WTC11 (cell line): ENCODE measurements at regions not wholly inside any gene's neighbourhood (a gene's known extent, or its start where the extent isn't known, plus 50 kb on each side); places are given as distances from the start of the nearest gene placed in this dataset.

ENCODE experiments used
- ATAC-seq: fragments of 200-7000 bp; cut with Tn5 transposase; 2 replicates; pipeline ENCODE4 v1.10.0; 2021; ENCODE audit warnings: mild to moderate bottlenecking, moderate library complexity
- CTCF ChIA-PET: fragments of 300-600 bp; sonication (Branson Sonifier 250); formaldehyde crosslinking; loops from one replicate; lab custom pipeline; 2021; ENCODE audit warnings: antibody characterized with exemption; lab: Charles Lee
- POLR2A ChIA-PET: fragments of 350-600 bp; sonication (Branson Sonifier 250); formaldehyde crosslinking; loops from one replicate; lab custom pipeline; 2021; ENCODE audit warnings: antibody characterized with exemption; lab: Charles Lee
- DNase-seq: peaks from one replicate; pipeline ENCODE4 v3.0.0; 2021; ENCODE audit warnings: low spot score
- H3K27ac Mint-ChIP-seq: 2 replicates; pipeline ENCODE4 v1.8.0; 2021; ENCODE audit warnings: mixed read lengths
- H3K27me3 Mint-ChIP-seq: 2 replicates; pipeline ENCODE4 v1.8.0; 2021; ENCODE audit warnings: low read depth, mild to moderate bottlenecking, moderate library complexity, mixed read lengths
- H3K36me3 Mint-ChIP-seq: 2 replicates; pipeline ENCODE4 v1.8.0; 2021; ENCODE audit warnings: mixed read lengths
- H3K4me1 Mint-ChIP-seq: 2 replicates; pipeline ENCODE4 v1.8.0; 2022; ENCODE audit warnings: mixed read lengths
- H3K4me3 Mint-ChIP-seq: 2 replicates; pipeline ENCODE4 v1.8.0; 2021; ENCODE audit warnings: mild to moderate bottlenecking, moderate library complexity, mixed read lengths
- H3K9me3 Mint-ChIP-seq: 2 replicates; pipeline ENCODE4 v1.8.0; 2021; ENCODE audit warnings: mixed read lengths
- CREB1 ChIP-seq: sonication (generic); formaldehyde crosslinking; IDR thresholded peaks from 2 replicates; pipeline ENCODE4 v1.8.0; 2023; ENCODE audit warnings: mild to moderate bottlenecking, missing genetic modification reagents
- ELF4 ChIP-seq: sonication (generic); formaldehyde crosslinking; IDR thresholded peaks from 2 replicates; pipeline ENCODE4 v1.8.1; 2022; ENCODE audit warnings: low read depth, mild to moderate bottlenecking, moderate library complexity, missing genetic modification reagents
- EMX1 ChIP-seq: fragments of 250-450 bp; sonication (Bioruptor Pico); IDR thresholded peaks from 2 replicates; pipeline ENCODE4 v1.8.0; 2021; ENCODE audit warnings: mild to moderate bottlenecking
- ETV6 ChIP-seq: sonication (generic); formaldehyde crosslinking; IDR thresholded peaks from 2 replicates; pipeline ENCODE4 v1.8.1; 2022; ENCODE audit warnings: mild to moderate bottlenecking, missing genetic modification reagents
- HMGA2 ChIP-seq: fragments of 250-450 bp; sonication (Bioruptor Pico); IDR thresholded peaks from 2 replicates; pipeline ENCODE4 v1.4.0; 2021; ENCODE audit warnings: mild to moderate bottlenecking, moderate library complexity
- JUN ChIP-seq: sonication (generic); formaldehyde crosslinking; IDR thresholded peaks from 2 replicates; pipeline ENCODE4 v1.8.0; 2023; ENCODE audit warnings: mild to moderate bottlenecking, missing genetic modification reagents
- NR2C2 ChIP-seq: sonication (generic); formaldehyde crosslinking; IDR thresholded peaks from 2 replicates; pipeline ENCODE4 v1.8.0; 2022; ENCODE audit warnings: mild to moderate bottlenecking, missing genetic modification reagents
- NR3C1 ChIP-seq: sonication (generic); formaldehyde crosslinking; conservative IDR thresholded peaks from 2 replicates; pipeline ENCODE4 v1.8.1; 2023; ENCODE audit warnings: low read depth, mild to moderate bottlenecking, missing genetic modification reagents
- RELA ChIP-seq: sonication (generic); formaldehyde crosslinking; IDR thresholded peaks from 2 replicates; pipeline ENCODE4 v1.8.1; 2022; ENCODE audit warnings: missing genetic modification reagents, mild to moderate bottlenecking, borderline replicate concordance
- TEAD1 ChIP-seq: sonication (generic); formaldehyde crosslinking; IDR thresholded peaks from 2 replicates; pipeline ENCODE4 v1.8.0; 2022; ENCODE audit warnings: mild to moderate bottlenecking, missing genetic modification reagents
- TEAD4 ChIP-seq: sonication (generic); formaldehyde crosslinking; IDR thresholded peaks from 2 replicates; pipeline ENCODE4 v1.8.0; 2022; ENCODE audit warnings: mild to moderate bottlenecking, missing genetic modification reagents
- ZNF423 ChIP-seq: fragments of 250-450 bp; sonication (Bioruptor Pico); IDR thresholded peaks from 2 replicates; pipeline ENCODE4 v2.1.2; 2022; ENCODE audit warnings: mild to moderate bottlenecking, moderate library complexity
- TF ChIP-seq, protein P1 (sequence below): sonication (generic); formaldehyde crosslinking; IDR thresholded peaks from 2 replicates; pipeline ENCODE4 v1.8.0; 2022; ENCODE audit warnings: mild to moderate bottlenecking, missing genetic modification reagents
- TF ChIP-seq, protein P2 (sequence below): fragments of 250-450 bp; sonication (Bioruptor Pico); IDR thresholded peaks from 2 replicates; pipeline ENCODE4 v1.9.0; 2021; ENCODE audit warnings: mild to moderate bottlenecking
- TF ChIP-seq, protein P3 (sequence below): fragments of 250-450 bp; sonication (Bioruptor Pico); IDR thresholded peaks from 2 replicates; pipeline ENCODE4 v1.9.0; 2021; ENCODE audit warnings: moderate library complexity, mild to moderate bottlenecking, inconsistent platforms, borderline replicate concordance
- TF ChIP-seq, protein P4 (sequence below): sonication (generic); formaldehyde crosslinking; IDR thresholded peaks from 2 replicates; pipeline ENCODE4 v1.8.1; 2022; ENCODE audit warnings: low read depth, mild to moderate bottlenecking, moderate library complexity, missing genetic modification reagents, borderline replicate concordance
- TF ChIP-seq, protein P5 (sequence below): sonication (generic); formaldehyde crosslinking; conservative IDR thresholded peaks from 2 replicates; pipeline ENCODE4 v1.8.1; 2023; ENCODE audit warnings: mild to moderate bottlenecking, low read depth, missing genetic modification reagents, moderate library complexity
- TF ChIP-seq, protein P6 (sequence below): fragments of 200-600 bp; IDR thresholded peaks from 2 replicates; pipeline ENCODE4 v1.8.0; 2022; ENCODE audit warnings: antibody characterized with exemption
- TF ChIP-seq, protein P7 (sequence below): fragments of 250-450 bp; sonication (Bioruptor Pico); IDR thresholded peaks from 2 replicates; pipeline ENCODE4 v1.9.0; 2021; ENCODE audit warnings: mild to moderate bottlenecking, borderline replicate concordance

GRCh38 chr3:40803311-40803710 is 278.6 kb downstream of the ZNF621 start:
- no peaks in the 10 kb centered on the region; the same call in 1 of the 2 replicates for H3K27me3 Mint-ChIP-seq
- H3K27ac Mint-ChIP-seq, result no peak overlapping the region
- ChIA-PET POLR2A (no interaction called here), CTCF (no interaction called here)
- no peak for DNase-seq
- H3K36me3 Mint-ChIP-seq, result no peaks in the 10 kb centered on the region; the same call in 1 of the 2 replicates
- peaks cover 7% of the 10 kb centered on the region for H3K9me3 Mint-ChIP-seq
- ATAC-seq, result no peak
- TF ChIP-seq RELA, result no peak
- TF ChIP-seq NR2C2, result no peak
- TF ChIP-seq, protein P1, sequence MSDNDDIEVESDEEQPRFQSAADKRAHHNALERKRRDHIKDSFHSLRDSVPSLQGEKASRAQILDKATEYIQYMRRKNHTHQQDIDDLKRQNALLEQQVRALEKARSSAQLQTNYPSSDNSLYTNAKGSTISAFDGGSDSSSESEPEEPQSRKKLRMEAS, result no peak
- TF ChIP-seq, protein P2, sequence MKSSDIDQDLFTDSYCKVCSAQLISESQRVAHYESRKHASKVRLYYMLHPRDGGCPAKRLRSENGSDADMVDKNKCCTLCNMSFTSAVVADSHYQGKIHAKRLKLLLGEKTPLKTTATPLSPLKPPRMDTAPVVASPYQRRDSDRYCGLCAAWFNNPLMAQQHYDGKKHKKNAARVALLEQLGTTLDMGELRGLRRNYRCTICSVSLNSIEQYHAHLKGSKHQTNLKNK, result no peak
- TF ChIP-seq CREB1, result no peak
- TF ChIP-seq ZNF423 (CRISPR knock-in tag), result no peak
- TF ChIP-seq NR3C1 (CRISPR knock-in tag), result no peak
- TF ChIP-seq TEAD4 (CRISPR knock-in tag), result no peak
- TF ChIP-seq TEAD1, result no peak
- TF ChIP-seq, protein P3, sequence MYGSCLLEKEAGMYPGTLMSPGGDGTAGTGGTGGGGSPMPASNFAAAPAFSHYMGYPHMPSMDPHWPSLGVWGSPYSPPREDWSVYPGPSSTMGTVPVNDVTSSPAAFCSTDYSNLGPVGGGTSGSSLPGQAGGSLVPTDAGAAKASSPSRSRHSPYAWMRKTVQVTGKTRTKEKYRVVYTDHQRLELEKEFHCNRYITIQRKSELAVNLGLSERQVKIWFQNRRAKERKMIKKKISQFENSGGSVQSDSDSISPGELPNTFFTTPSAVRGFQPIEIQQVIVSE (CRISPR knock-in tag), result no peak
- H3K4me1 Mint-ChIP-seq, result peaks cover 14% of the 10 kb centered on the region
- H3K4me3 Mint-ChIP-seq, result no peak overlapping the region

GRCh38 chr3:40805456-40805855 is 280.7 kb downstream of the ZNF621 start:
- peaks cover 8% of the 10 kb centered on the region for H3K36me3 Mint-ChIP-seq
- ATAC-seq, result no peak
- H3K4me1 Mint-ChIP-seq, result peaks cover 11% of the 10 kb centered on the region
- H3K27ac Mint-ChIP-seq, result no peak overlapping the region
- no peaks in the 10 kb centered on the region; the same call in 1 of the 2 replicates for H3K27me3 Mint-ChIP-seq
- no peak for DNase-seq
- ChIA-PET CTCF (no interaction called here), POLR2A (no interaction called here)
- no peak overlapping the region for H3K4me3 Mint-ChIP-seq
- TF ChIP-seq, protein P4, sequence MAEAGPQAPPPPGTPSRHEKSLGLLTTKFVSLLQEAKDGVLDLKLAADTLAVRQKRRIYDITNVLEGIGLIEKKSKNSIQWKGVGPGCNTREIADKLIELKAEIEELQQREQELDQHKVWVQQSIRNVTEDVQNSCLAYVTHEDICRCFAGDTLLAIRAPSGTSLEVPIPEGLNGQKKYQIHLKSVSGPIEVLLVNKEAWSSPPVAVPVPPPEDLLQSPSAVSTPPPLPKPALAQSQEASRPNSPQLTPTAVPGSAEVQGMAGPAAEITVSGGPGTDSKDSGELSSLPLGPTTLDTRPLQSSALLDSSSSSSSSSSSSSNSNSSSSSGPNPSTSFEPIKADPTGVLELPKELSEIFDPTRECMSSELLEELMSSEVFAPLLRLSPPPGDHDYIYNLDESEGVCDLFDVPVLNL (CRISPR knock-in tag), result no peak
- TF ChIP-seq HMGA2 (CRISPR knock-in tag), result no peak
- no peak for TF ChIP-seq ZNF423 (CRISPR knock-in tag)
- H3K9me3 Mint-ChIP-seq, result peaks cover 20% of the 10 kb centered on the region

DNA sequence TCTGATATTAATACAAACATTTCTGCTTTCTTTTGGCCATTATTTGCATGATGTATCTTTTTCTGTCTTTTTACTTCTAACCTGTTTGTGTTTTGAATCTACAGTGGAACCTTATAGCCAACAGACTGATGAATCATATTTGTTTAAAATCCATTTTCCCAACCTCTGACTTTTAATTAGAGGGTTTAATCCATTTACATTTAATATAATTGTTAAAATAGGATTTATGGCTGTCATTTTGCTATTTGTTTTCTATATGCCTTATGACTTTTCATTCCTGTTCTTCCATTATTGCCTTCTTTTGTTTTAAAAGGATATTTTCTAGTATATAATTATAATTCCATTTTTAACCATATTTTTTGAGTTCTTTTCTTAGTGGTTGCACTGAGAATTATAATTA is 286.1 kb downstream of the ZNF621 start:
- no peak for DNase-seq
- POLR2A ChIA-PET, result no interaction called here
- Mint-ChIP-seq H3K9me3 (peaks cover 31% of the 10 kb centered on the region), H3K4me3 (no peak overlapping the region), H3K36me3 (peaks cover 11% of the 10 kb centered on the region), H3K27me3 (no peaks in the 10 kb centered on the region; the same call in 1 of the 2 replicates), H3K27ac (no peak overlapping the region), H3K4me1 (peaks cover 3% of the 10 kb centered on the region; the same call in 1 of the 2 replicates)
- no peak for ATAC-seq
- no peak for TF ChIP-seq ETV6
- no peak for TF ChIP-seq HMGA2 (CRISPR knock-in tag)
- no peak for TF ChIP-seq RELA
- TF ChIP-seq, protein P5, sequence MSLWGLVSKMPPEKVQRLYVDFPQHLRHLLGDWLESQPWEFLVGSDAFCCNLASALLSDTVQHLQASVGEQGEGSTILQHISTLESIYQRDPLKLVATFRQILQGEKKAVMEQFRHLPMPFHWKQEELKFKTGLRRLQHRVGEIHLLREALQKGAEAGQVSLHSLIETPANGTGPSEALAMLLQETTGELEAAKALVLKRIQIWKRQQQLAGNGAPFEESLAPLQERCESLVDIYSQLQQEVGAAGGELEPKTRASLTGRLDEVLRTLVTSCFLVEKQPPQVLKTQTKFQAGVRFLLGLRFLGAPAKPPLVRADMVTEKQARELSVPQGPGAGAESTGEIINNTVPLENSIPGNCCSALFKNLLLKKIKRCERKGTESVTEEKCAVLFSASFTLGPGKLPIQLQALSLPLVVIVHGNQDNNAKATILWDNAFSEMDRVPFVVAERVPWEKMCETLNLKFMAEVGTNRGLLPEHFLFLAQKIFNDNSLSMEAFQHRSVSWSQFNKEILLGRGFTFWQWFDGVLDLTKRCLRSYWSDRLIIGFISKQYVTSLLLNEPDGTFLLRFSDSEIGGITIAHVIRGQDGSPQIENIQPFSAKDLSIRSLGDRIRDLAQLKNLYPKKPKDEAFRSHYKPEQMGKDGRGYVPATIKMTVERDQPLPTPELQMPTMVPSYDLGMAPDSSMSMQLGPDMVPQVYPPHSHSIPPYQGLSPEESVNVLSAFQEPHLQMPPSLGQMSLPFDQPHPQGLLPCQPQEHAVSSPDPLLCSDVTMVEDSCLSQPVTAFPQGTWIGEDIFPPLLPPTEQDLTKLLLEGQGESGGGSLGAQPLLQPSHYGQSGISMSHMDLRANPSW (CRISPR knock-in tag), result no peak
- TF ChIP-seq ELF4 (CRISPR knock-in tag), result no peak
- TF ChIP-seq JUN, result no peak
- TF ChIP-seq, protein P6, sequence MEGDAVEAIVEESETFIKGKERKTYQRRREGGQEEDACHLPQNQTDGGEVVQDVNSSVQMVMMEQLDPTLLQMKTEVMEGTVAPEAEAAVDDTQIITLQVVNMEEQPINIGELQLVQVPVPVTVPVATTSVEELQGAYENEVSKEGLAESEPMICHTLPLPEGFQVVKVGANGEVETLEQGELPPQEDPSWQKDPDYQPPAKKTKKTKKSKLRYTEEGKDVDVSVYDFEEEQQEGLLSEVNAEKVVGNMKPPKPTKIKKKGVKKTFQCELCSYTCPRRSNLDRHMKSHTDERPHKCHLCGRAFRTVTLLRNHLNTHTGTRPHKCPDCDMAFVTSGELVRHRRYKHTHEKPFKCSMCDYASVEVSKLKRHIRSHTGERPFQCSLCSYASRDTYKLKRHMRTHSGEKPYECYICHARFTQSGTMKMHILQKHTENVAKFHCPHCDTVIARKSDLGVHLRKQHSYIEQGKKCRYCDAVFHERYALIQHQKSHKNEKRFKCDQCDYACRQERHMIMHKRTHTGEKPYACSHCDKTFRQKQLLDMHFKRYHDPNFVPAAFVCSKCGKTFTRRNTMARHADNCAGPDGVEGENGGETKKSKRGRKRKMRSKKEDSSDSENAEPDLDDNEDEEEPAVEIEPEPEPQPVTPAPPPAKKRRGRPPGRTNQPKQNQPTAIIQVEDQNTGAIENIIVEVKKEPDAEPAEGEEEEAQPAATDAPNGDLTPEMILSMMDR, result no peak
- TF ChIP-seq EMX1 (CRISPR knock-in tag), result no peak
- TF ChIP-seq, protein P7, sequence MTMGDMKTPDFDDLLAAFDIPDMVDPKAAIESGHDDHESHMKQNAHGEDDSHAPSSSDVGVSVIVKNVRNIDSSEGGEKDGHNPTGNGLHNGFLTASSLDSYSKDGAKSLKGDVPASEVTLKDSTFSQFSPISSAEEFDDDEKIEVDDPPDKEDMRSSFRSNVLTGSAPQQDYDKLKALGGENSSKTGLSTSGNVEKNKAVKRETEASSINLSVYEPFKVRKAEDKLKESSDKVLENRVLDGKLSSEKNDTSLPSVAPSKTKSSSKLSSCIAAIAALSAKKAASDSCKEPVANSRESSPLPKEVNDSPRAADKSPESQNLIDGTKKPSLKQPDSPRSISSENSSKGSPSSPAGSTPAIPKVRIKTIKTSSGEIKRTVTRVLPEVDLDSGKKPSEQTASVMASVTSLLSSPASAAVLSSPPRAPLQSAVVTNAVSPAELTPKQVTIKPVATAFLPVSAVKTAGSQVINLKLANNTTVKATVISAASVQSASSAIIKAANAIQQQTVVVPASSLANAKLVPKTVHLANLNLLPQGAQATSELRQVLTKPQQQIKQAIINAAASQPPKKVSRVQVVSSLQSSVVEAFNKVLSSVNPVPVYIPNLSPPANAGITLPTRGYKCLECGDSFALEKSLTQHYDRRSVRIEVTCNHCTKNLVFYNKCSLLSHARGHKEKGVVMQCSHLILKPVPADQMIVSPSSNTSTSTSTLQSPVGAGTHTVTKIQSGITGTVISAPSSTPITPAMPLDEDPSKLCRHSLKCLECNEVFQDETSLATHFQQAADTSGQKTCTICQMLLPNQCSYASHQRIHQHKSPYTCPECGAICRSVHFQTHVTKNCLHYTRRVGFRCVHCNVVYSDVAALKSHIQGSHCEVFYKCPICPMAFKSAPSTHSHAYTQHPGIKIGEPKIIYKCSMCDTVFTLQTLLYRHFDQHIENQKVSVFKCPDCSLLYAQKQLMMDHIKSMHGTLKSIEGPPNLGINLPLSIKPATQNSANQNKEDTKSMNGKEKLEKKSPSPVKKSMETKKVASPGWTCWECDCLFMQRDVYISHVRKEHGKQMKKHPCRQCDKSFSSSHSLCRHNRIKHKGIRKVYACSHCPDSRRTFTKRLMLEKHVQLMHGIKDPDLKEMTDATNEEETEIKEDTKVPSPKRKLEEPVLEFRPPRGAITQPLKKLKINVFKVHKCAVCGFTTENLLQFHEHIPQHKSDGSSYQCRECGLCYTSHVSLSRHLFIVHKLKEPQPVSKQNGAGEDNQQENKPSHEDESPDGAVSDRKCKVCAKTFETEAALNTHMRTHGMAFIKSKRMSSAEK (CRISPR knock-in tag), result no peak
- CTCF ChIA-PET, result no interaction called here
